Panc1 (cell line): ENCODE measurements at regions not wholly inside any gene's neighbourhood (a gene's known extent, or its start where the extent isn't known, plus 50 kb on each side); places are given as distances from the start of the nearest gene placed in this dataset.

Source experiments
- ATAC-seq: fragments of 200-7000 bp; cut with Tn5 transposase; 2 replicates; pipeline ENCODE4 v1.9.1; 2020; ENCODE audit warnings: mild to moderate bottlenecking, moderate library complexity
- BruUV-seq: library from RNA; stranded (reverse); fragments of 400-500 nt; replicated peaks from 2 replicates; lab custom pipeline; 2021; lab: Mats Ljungman, UMichigan
- CTCF ChIA-PET: fragments of 300-600 bp; sonication (Branson Sonifier 250); formaldehyde crosslinking; loops from one replicate; lab custom pipeline; 2022; ENCODE audit warnings: antibody characterized with exemption; lab: Charles Lee
- POLR2A ChIA-PET: fragments of 300-600 bp; sonication (Branson Sonifier 250); formaldehyde crosslinking; loops from one replicate; lab custom pipeline; 2022; ENCODE audit warnings: antibody characterized with exemption; lab: Charles Lee
- DNase-seq: peaks from one replicate; pipeline ENCODE4 v3.0.0-alpha.2; 2010; ENCODE audit warnings: low read depth, low spot score
- H3K27ac ChIP-seq: 2 replicates; pipeline ENCODE4 v1.5.1; 2011; ENCODE audit warnings: mild to moderate bottlenecking, low read length, inconsistent platforms
- H3K27me3 ChIP-seq: fragments of 200-500 bp; sonication (Bioruptor generic); 2 replicates; pipeline ENCODE4 v1.6.0; 2014; ENCODE audit warnings: low read length, inconsistent platforms; ENCODE audit not compliant: control insufficient read depth, insufficient read depth
- H3K36me3 ChIP-seq: fragments of 200-500 bp; sonication (Bioruptor generic); 2 replicates; pipeline ENCODE4 v1.5.1; 2014; ENCODE audit warnings: inconsistent platforms, mild to moderate bottlenecking, low read length, moderate library complexity; ENCODE audit not compliant: control insufficient read depth, insufficient read depth
- H3K4me1 ChIP-seq: 2 replicates; pipeline ENCODE4 v1.5.1; 2011; ENCODE audit warnings: inconsistent platforms, mild to moderate bottlenecking, low read length, moderate library complexity; ENCODE audit not compliant: control insufficient read depth, insufficient read depth
- H3K4me3 ChIP-seq, 2 experiments: 2 replicates each; pipeline ENCODE4 v1.5.1; 2011 to 2012; ENCODE audit warnings: low read depth in 2 of 2, low read length in 2 of 2, mild to moderate bottlenecking in 2 of 2, inconsistent platforms in 1 of 2, moderate library complexity in 1 of 2
- H3K9me3 ChIP-seq: fragments of 200-500 bp; sonication (Bioruptor generic); 2 replicates; pipeline ENCODE4 v1.5.1; 2014; ENCODE audit warnings: low read depth, mild to moderate bottlenecking, inconsistent platforms, low read length, moderate library complexity; ENCODE audit not compliant: control insufficient read depth, insufficient read depth
- CTCF ChIP-seq: fragments of 450-650 bp; IDR thresholded peaks from 2 replicates; pipeline ENCODE4 v1.5.1; 2017; ENCODE audit warnings: mild to moderate bottlenecking
- POLR2AphosphoS5 ChIP-seq: IDR thresholded peaks from 2 replicates; pipeline ENCODE4 v1.6.1; 2012; ENCODE audit warnings: mild to moderate bottlenecking, low read depth, low read length, moderate library complexity
- REST ChIP-seq, 2 experiments: IDR thresholded peaks; 2 replicates each; pipeline ENCODE4 v1.6.1; 2011 to 2012; ENCODE audit warnings: low read depth in 2 of 2, control low read depth in 1 of 2, low read length in 1 of 2, mild to moderate bottlenecking in 1 of 2, moderate library complexity in 1 of 2; ENCODE audit not compliant: insufficient read depth in 1 of 2
- SIN3A ChIP-seq: IDR thresholded peaks from 2 replicates; pipeline ENCODE4 v1.6.1; 2012; ENCODE audit warnings: low read depth, mild to moderate bottlenecking, low read length, moderate library complexity, borderline replicate concordance; ENCODE audit not compliant: insufficient read depth
- TCF7L2 ChIP-seq: IDR thresholded peaks from 2 replicates; pipeline ENCODE4 v1.6.1; 2011; ENCODE audit warnings: mild to moderate bottlenecking, low read depth, low read length, inconsistent platforms
- in situ Hi-C: cut with HindIII; loops from 2 replicates; pipeline ENCODE4 v1.10.0; 2016; ENCODE audit warnings: low sequenced_read_pairs, low pct_unique_long_range_greater_than_20kb
- intact Hi-C: fragments of 100-400 bp; cut with micrococcal nuclease; formaldehyde crosslinking; loops from one replicate; pipeline ENCODE4 v1.10.0; 2022; ENCODE audit not compliant: unreplicated experiment

GRCh38 chr12:75591628-75592027, 80.2 kb upstream of the KRR1 start:
- POLR2A ChIA-PET = interaction anchor here (0.6 kb wide), 1 partner anchor 14 kb away, joined by 6 read pairs; no protein-coding TSS in a partner anchor
- CTCF ChIA-PET = no interaction called here
- BruUV-seq = no TSS peak

GRCh38 chr12:75589801-75590200, 78.4 kb upstream of the KRR1 start:
- no TSS peak for BruUV-seq
- ChIA-PET POLR2A (no interaction called here), CTCF (no interaction called here)
- Histone ChIP-seq H3K36me3 (no peaks in the 10 kb centered on the region), H3K4me1 (no peaks in the 10 kb centered on the region), H3K27me3 (no peaks in the 10 kb centered on the region), H3K27ac (peak overlapping the region; percentile 26; the same call in 1 of the 2 replicates), H3K4me3 (no peak overlapping the region), H3K9me3 (peaks cover 17% of the 10 kb centered on the region; the same call in 1 of the 2 replicates)
- DNase-seq (no peak), ATAC-seq (no peak)
- in situ Hi-C loops = no loop called here
- TF ChIP-seq REST (IDR thresholded peaks at IDR 0.05; ENCODE audit: insufficient read depth in 1 of 2, low read depth in 2 of 2, low read length in 1 of 2) (no peak), TCF7L2 (no peak), CTCF (no peak), POLR2AphosphoS5 (no peak), SIN3A (no peak)
- intact Hi-C loops = no loop called here

More at GRCh38 chr12:75591628-75592027, 80.2 kb upstream of the KRR1 start:
- DNase-seq = no peak
- no peaks in the 10 kb centered on the region for H3K27me3 ChIP-seq
- peaks cover 20% of the 10 kb centered on the region; the same call in 1 of the 2 replicates for H3K9me3 ChIP-seq
- in situ Hi-C loops (no loop called here), intact Hi-C loops (no loop called here)
- no peaks in the 10 kb centered on the region for H3K36me3 ChIP-seq
- TF ChIP-seq REST (IDR thresholded peaks at IDR 0.05; ENCODE audit: insufficient read depth in 1 of 2, low read depth in 2 of 2, low read length in 1 of 2) (no peak), POLR2AphosphoS5 (no peak), CTCF (no peak), TCF7L2 (no peak), SIN3A (no peak)
- no peak for ATAC-seq
- no peaks in the 10 kb centered on the region for H3K4me1 ChIP-seq
- H3K4me3 ChIP-seq = no peak overlapping the region
- peak overlapping the region; percentile 65; the same call in 1 of the 2 replicates for H3K27ac ChIP-seq
